Endothelial cell of umbilical vein (primary cell): ENCODE measurements at regions not wholly inside any gene's neighbourhood (a gene's known extent, or its start where the extent isn't known, plus 50 kb on each side); places are given as distances from the start of the nearest gene placed in this dataset.

ENCODE experiments used
- BruUV-seq: library from RNA; stranded (reverse); fragments of 400-500 nt; replicated peaks from 2 replicates; lab custom pipeline; 2021; lab: Mats Ljungman, UMichigan
- CTCF ChIA-PET: fragments of 300-600, 350-600 bp; sonication (Branson Sonifier 250); formaldehyde crosslinking; loops from one replicate; lab custom pipeline; 2021; ENCODE audit warnings: antibody characterized with exemption, inconsistent platforms; lab: Charles Lee
- POLR2A ChIA-PET: fragments of 300-600, 350-600 bp; sonication (Branson Sonifier 250); formaldehyde crosslinking; loops from one replicate; lab custom pipeline; 2021; ENCODE audit warnings: antibody characterized with exemption, inconsistent platforms; lab: Charles Lee
- DNase-seq: peaks from one replicate; pipeline ENCODE4 v3.0.0-alpha.2; 2011; ENCODE audit warnings: low read depth, low spot score
- FAIRE-seq: peaks from 2 replicates; lab custom pipeline; 2011; peaks lifted over from hg19 to GRCh38; lab: Jason Lieb, UNC
- H2AFZ ChIP-seq: 2 replicates; pipeline ENCODE4 v1.6.0; 2012; ENCODE audit warnings: low read depth, low read length, control low read depth, inconsistent platforms
- H3K27ac ChIP-seq: 2 replicates; pipeline ENCODE4 v1.5.1; 2011; ENCODE audit warnings: low read depth, mild to moderate bottlenecking, control low read depth, low read length, moderate library complexity; ENCODE audit not compliant: insufficient read depth
- H3K27me3 ChIP-seq, 2 experiments: 2 replicates each; pipeline versions ENCODE4 v1.6.0 to v1.6.1; 2011; ENCODE audit warnings: low read length in 2 of 2, mixed read lengths in 1 of 2; ENCODE audit not compliant: control insufficient read depth in 2 of 2, insufficient read depth in 2 of 2
- H3K36me3 ChIP-seq, 2 experiments: 2 replicates in 1 of 2; 3 replicates in 1 of 2; pipeline ENCODE4 v1.5.1; 2011; ENCODE audit warnings: low read length in 2 of 2, mild to moderate bottlenecking in 1 of 2, moderate library complexity in 1 of 2; ENCODE audit not compliant: control insufficient read depth in 2 of 2, insufficient read depth in 2 of 2; ENCODE audit errors: extremely low read depth in 1 of 2
- H3K4me1 ChIP-seq: 3 replicates; pipeline ENCODE4 v1.5.1; 2011; ENCODE audit warnings: mild to moderate bottlenecking, low read length; ENCODE audit not compliant: control insufficient read depth, insufficient read depth; ENCODE audit errors: extremely low read depth
- H3K4me2 ChIP-seq: 2 replicates; pipeline ENCODE4 v1.6.1; 2011; ENCODE audit warnings: low read length, control low read depth, mixed read lengths; ENCODE audit not compliant: insufficient read depth
- H3K4me3 ChIP-seq, 3 experiments: fragments of 200-600 bp in 1 of 3; sonication (generic), shearing (Covaris generic) in 1 of 3; replicated peaks in 1 of 3; 2 replicates each; pipeline ENCODE4 v1.5.1; 2011 to 2016; ENCODE audit warnings: control low read depth in 3 of 3, low read length in 3 of 3, mild to moderate bottlenecking in 2 of 3, inconsistent platforms in 1 of 3, low read depth in 1 of 3, moderate library complexity in 1 of 3; ENCODE audit not compliant: insufficient read depth in 1 of 3
- H3K79me2 ChIP-seq: 2 replicates; pipeline ENCODE4 v1.6.0; 2012; ENCODE audit warnings: low read length, inconsistent platforms; ENCODE audit not compliant: control insufficient read depth, insufficient read depth
- H3K9ac ChIP-seq: replicated peaks from 2 replicates; pipeline ENCODE3; 2011; ENCODE audit warnings: low read length, control low read depth; ENCODE audit not compliant: insufficient read depth; ENCODE audit errors: extremely low read depth
- H3K9me1 ChIP-seq: replicated peaks from 3 replicates; pipeline ENCODE4 v1.6.0; 2011; ENCODE audit warnings: mild to moderate bottlenecking, low read length; ENCODE audit not compliant: control insufficient read depth, insufficient read depth; ENCODE audit errors: extremely low read depth
- H3K9me3 ChIP-seq: replicated peaks from 2 replicates; pipeline ENCODE4 v1.5.1; 2012; ENCODE audit warnings: low read length, inconsistent platforms; ENCODE audit not compliant: control insufficient read depth, insufficient read depth
- H4K20me1 ChIP-seq: replicated peaks from 2 replicates; pipeline ENCODE3; 2011; ENCODE audit warnings: mild to moderate bottlenecking, low read length; ENCODE audit not compliant: control insufficient read depth, insufficient read depth; ENCODE audit errors: extremely low read depth
- CTCF ChIP-seq, 2 donors: IDR thresholded peaks; 1 replicate in 1 of 2; 2 replicates in 1 of 2; pipeline ENCODE4 v1.5.1; 2011; ENCODE audit warnings: low read length in 2 of 2, mild to moderate bottlenecking in 2 of 2, moderate library complexity in 2 of 2, control low read depth in 1 of 2, inconsistent platforms in 1 of 2, low read depth in 1 of 2; ENCODE audit not compliant: insufficient read depth in 1 of 2; ENCODE audit errors: extremely low read depth in 1 of 2
- EZH2 ChIP-seq: IDR thresholded peaks from 2 replicates; pipeline ENCODE4 v1.6.1; 2012; ENCODE audit warnings: borderline replicate concordance, low read depth, mild to moderate bottlenecking, moderate library complexity, low read length, inconsistent platforms; ENCODE audit not compliant: severe bottlenecking
- FOS ChIP-seq: IDR thresholded peaks from 2 replicates; pipeline ENCODE4 v1.6.1; 2011; ENCODE audit warnings: mild to moderate bottlenecking, low read length, moderate library complexity, borderline replicate concordance; ENCODE audit not compliant: insufficient read depth
- GATA2 ChIP-seq: IDR thresholded peaks from 2 replicates; pipeline ENCODE4 v1.7.0; 2011; ENCODE audit warnings: low read depth, mild to moderate bottlenecking, moderate library complexity, mixed read lengths, low read length; ENCODE audit not compliant: insufficient read length, insufficient read depth
- JUN ChIP-seq: IDR thresholded peaks from 2 replicates; pipeline ENCODE4 v1.6.1; 2011; ENCODE audit warnings: borderline replicate concordance, low read depth; ENCODE audit not compliant: insufficient read length, insufficient read depth
- MAX ChIP-seq: IDR thresholded peaks from 2 replicates; pipeline ENCODE4 v1.6.1; 2011; ENCODE audit not compliant: insufficient read depth, insufficient read length
- MYC ChIP-seq: IDR thresholded peaks from one replicate; pipeline ENCODE4 v1.6.1; 2011; ENCODE audit warnings: mild to moderate bottlenecking, low read depth, low read length
- POLR2A ChIP-seq: IDR thresholded peaks from 2 replicates; pipeline ENCODE4 v1.6.1; 2012; ENCODE audit warnings: low read depth, mild to moderate bottlenecking, control low read depth, low read length
- POLR2AphosphoS5 ChIP-seq: IDR thresholded peaks from 2 replicates; pipeline ENCODE4 v1.6.1; 2012; ENCODE audit warnings: low read depth, mild to moderate bottlenecking, control low read depth, low read length, moderate library complexity; ENCODE audit not compliant: insufficient read depth
- dilution Hi-C: fragments of 300-500 bp; cut with MboI; formaldehyde crosslinking; loops from one replicate; pipeline ENCODE4 v1.15.0; 2019; ENCODE audit warnings: low sequenced_read_pairs; ENCODE audit not compliant: extremely low pct_ligation_motif_present
- intact Hi-C: fragments of 100-400 bp; cut with micrococcal nuclease; formaldehyde crosslinking; loops from one replicate; pipeline ENCODE4 v1.10.0; 2022

- no TSS peak for BruUV-seq
- ChIA-PET POLR2A (no interaction called here), CTCF (no interaction called here)
- H3K27me3 ChIP-seq: no peaks in the 10 kb centered on the region
- H3K27ac ChIP-seq: no peak overlapping the region
- no peak overlapping the region for H3K9ac ChIP-seq
- intact Hi-C loops (no loop called here), dilution Hi-C loops (no loop called here)
- no peak for DNase-seq
- H3K36me3 ChIP-seq: no peaks in the 10 kb centered on the region
- H4K20me1 ChIP-seq: no peaks in the 10 kb centered on the region
- no peaks in the 10 kb centered on the region for H3K4me1 ChIP-seq
- H3K9me3 ChIP-seq: no peaks in the 10 kb centered on the region
- H3K9me1 ChIP-seq: no peaks in the 10 kb centered on the region
- no peak overlapping the region for H2AFZ ChIP-seq
- no peak overlapping the region for H3K4me2 ChIP-seq
- H3K79me2 ChIP-seq: no peaks in the 10 kb centered on the region
- TF ChIP-seq MYC: no peak
- no peak for TF ChIP-seq POLR2A
- no peak for TF ChIP-seq CTCF (IDR thresholded peaks at IDR 0.05; ENCODE audit: extremely low read depth in 1 of 2, insufficient read depth in 1 of 2, low read depth in 1 of 2, low read length in 2 of 2)
- TF ChIP-seq EZH2: no peak
- no peak for TF ChIP-seq POLR2AphosphoS5
- TF ChIP-seq GATA2: no peak
- no peak for TF ChIP-seq MAX
- TF ChIP-seq FOS: no peak
- no peak for TF ChIP-seq JUN
- H3K4me3 ChIP-seq: no peak overlapping the region
- no peak for FAIRE-seq
These were observed 1473.9 kb upstream of the GBE1 start for GRCh38 chr3:83235180-83235814.
